HEK293 (cell line): ENCODE measurements at regions not wholly inside any gene's neighbourhood (a gene's known extent, or its start where the extent isn't known, plus 50 kb on each side); places are given as distances from the start of the nearest gene placed in this dataset.
"Not testable (repeated sequence)": the region's sequence is repeated elsewhere in the genome, so short reads cannot be mapped to it uniquely, and the experiment has no call there.

ENCODE experiments used
- HOXC10 ChIP-seq: sonication (generic); formaldehyde crosslinking; IDR thresholded peaks from 2 replicates; pipeline ENCODE4 v1.8.1; 2023; ENCODE audit warnings: mild to moderate bottlenecking, missing genetic modification reagents
- ZNF404 ChIP-seq: fragments of 450-650 bp; formaldehyde crosslinking; IDR thresholded peaks from 2 replicates; pipeline ENCODE4 v1.5.1; 2017; ENCODE audit warnings: missing biosample characterization, missing genetic modification characterization
- TF ChIP-seq, protein P1 (sequence below): fragments of 450-650 bp; formaldehyde crosslinking; IDR thresholded peaks from 2 replicates; pipeline ENCODE4 v1.5.1; 2016; ENCODE audit warnings: missing biosample characterization, missing genetic modification characterization

DNA sequence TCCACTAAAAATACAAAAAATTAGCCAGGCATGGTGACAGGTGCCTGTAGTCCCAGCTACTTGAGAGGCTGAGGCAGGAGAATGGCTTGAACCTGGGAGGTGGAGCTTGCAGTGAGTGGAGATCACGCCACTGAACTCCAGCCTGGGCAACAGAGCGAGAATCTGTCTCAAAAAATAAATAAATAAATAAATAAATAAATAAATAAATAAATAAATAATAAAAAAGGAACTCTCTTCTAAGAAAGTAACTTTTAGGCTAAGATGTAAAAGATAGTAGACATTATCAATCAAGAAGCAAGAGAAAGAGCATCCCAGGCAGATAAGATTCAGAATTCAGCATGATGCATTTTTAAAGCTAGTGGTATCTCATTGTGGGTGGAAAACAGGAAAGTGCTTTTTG lies 364.8 kb upstream of the LRRC4C start:
- TF ChIP-seq HOXC10 (CRISPR knock-in tag); ZNF404: not testable (repeated sequence)
- TF ChIP-seq, protein P1, sequence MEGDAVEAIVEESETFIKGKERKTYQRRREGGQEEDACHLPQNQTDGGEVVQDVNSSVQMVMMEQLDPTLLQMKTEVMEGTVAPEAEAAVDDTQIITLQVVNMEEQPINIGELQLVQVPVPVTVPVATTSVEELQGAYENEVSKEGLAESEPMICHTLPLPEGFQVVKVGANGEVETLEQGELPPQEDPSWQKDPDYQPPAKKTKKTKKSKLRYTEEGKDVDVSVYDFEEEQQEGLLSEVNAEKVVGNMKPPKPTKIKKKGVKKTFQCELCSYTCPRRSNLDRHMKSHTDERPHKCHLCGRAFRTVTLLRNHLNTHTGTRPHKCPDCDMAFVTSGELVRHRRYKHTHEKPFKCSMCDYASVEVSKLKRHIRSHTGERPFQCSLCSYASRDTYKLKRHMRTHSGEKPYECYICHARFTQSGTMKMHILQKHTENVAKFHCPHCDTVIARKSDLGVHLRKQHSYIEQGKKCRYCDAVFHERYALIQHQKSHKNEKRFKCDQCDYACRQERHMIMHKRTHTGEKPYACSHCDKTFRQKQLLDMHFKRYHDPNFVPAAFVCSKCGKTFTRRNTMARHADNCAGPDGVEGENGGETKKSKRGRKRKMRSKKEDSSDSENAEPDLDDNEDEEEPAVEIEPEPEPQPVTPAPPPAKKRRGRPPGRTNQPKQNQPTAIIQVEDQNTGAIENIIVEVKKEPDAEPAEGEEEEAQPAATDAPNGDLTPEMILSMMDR (tag by site-specific recombination): not testable (repeated sequence)
